DND-41 (cell line): ENCODE measurements at regions not wholly inside any gene's neighbourhood (a gene's known extent, or its start where the extent isn't known, plus 50 kb on each side); places are given as distances from the start of the nearest gene placed in this dataset.

Source experiments
- ATAC-seq: fragments of 200-7000 bp; cut with Tn5 transposase; 3 replicates; pipeline ENCODE4 v1.9.1; 2021; ENCODE audit warnings: low read depth; ENCODE audit not compliant: insufficient read depth
- DNase-seq: peaks from one replicate; pipeline ENCODE4 v3.0.0-alpha.2; 2020
- H2AFZ ChIP-seq: 2 replicates; pipeline ENCODE4 v1.6.0; 2012; ENCODE audit warnings: low read depth, low read length
- H3K27ac ChIP-seq: 2 replicates; pipeline ENCODE4 v1.5.1; 2012; ENCODE audit warnings: low read length, inconsistent platforms
- H3K27me3 ChIP-seq: fragments of 200-600 bp; sonication (generic); 2 replicates; pipeline ENCODE4 v1.6.0; 2012; ENCODE audit warnings: low read length, mild to moderate bottlenecking, inconsistent platforms; ENCODE audit not compliant: insufficient read depth, poor library complexity
- H3K36me3 ChIP-seq: 2 replicates; pipeline ENCODE4 v1.5.1; 2012; ENCODE audit warnings: low read length, inconsistent platforms; ENCODE audit not compliant: insufficient read depth
- H3K4me1 ChIP-seq: 2 replicates; pipeline ENCODE4 v1.5.1; 2012; ENCODE audit warnings: mild to moderate bottlenecking, low read length; ENCODE audit not compliant: insufficient read depth
- H3K4me2 ChIP-seq: 2 replicates; pipeline ENCODE4 v1.6.0; 2012; ENCODE audit warnings: mild to moderate bottlenecking, moderate library complexity, low read length, inconsistent platforms; ENCODE audit not compliant: insufficient read depth
- H3K4me3 ChIP-seq, 2 experiments: fragments of 200-600 bp in 1 of 2; shearing (Covaris generic) in 1 of 2; 2 replicates each; pipeline ENCODE4 v1.5.1; 2012 to 2016; ENCODE audit warnings: inconsistent platforms in 2 of 2, low read length in 2 of 2, mild to moderate bottlenecking in 2 of 2, low read depth in 1 of 2, moderate library complexity in 1 of 2
- H3K79me2 ChIP-seq: 2 replicates; pipeline ENCODE4 v1.6.0; 2012; ENCODE audit warnings: low read length, inconsistent platforms; ENCODE audit not compliant: insufficient read depth
- H3K9ac ChIP-seq: 2 replicates; pipeline ENCODE4 v1.6.0; 2012; ENCODE audit warnings: low read depth, mild to moderate bottlenecking, inconsistent platforms, low read length, moderate library complexity
- H3K9me3 ChIP-seq: 2 replicates; pipeline ENCODE4 v1.5.1; 2012; ENCODE audit warnings: low read length, moderate library complexity, mild to moderate bottlenecking, inconsistent platforms; ENCODE audit not compliant: insufficient read depth, severe bottlenecking
- H4K20me1 ChIP-seq: 2 replicates; pipeline ENCODE4 v1.6.0; 2012; ENCODE audit warnings: low read length; ENCODE audit not compliant: insufficient read depth
- EZH2 ChIP-seq: IDR thresholded peaks from 3 replicates; pipeline ENCODE4 v1.6.1; 2012; ENCODE audit warnings: borderline replicate concordance, low read depth, mild to moderate bottlenecking, moderate library complexity, low read length, inconsistent platforms; ENCODE audit not compliant: severe bottlenecking
- TF ChIP-seq, protein P1 (sequence below): IDR thresholded peaks from 2 replicates; pipeline ENCODE4 v1.5.1; 2012; ENCODE audit warnings: borderline replicate concordance, low read length, moderate library complexity, mild to moderate bottlenecking; ENCODE audit not compliant: poor library complexity, severe bottlenecking; ENCODE audit errors: extremely low read depth

DNA sequence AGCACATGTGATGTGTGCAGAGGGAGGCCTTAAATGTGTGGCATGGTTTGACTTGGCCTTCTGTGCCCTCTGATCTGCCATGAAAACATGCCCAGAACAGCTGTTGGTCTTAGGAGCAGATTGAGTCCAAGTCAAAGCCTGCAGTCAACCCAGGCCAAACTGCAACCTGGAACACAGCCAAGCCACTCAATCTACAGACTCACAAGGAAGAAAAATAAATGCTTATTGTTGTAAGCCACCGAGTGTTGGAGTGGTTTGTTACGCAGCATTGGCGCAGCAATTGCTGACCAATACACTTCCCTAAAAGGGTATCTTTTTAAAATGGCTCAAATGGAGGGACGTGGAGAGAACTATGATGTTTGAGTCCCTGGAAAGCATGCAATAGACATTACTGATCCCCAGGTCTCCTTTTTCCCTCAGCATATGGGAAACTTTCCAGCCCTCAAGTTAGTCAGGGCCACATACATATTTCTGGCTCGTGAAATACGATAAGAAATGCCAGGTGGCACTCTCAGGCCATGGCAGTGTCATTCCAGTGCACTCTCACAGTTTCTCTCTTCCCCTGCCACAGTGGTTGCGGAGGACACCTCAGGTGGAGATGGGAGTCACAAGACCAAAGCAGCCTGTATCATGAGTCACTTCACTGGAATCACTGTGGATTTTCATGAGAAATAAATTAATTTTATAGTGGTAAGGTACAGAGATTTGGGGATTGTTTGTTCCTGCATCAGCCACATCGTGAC, 168.0 kb upstream of the ZNF618 start:
- H4K20me1 ChIP-seq, result no peaks in the 10 kb centered on the region
- no peaks in the 10 kb centered on the region for H3K27me3 ChIP-seq
- H3K4me3 ChIP-seq, result no peak overlapping the region
- ATAC-seq, result no peak
- no peak overlapping the region for H3K4me2 ChIP-seq
- H3K9ac ChIP-seq, result no peak overlapping the region
- H3K79me2 ChIP-seq, result no peaks in the 10 kb centered on the region
- no peak for TF ChIP-seq EZH2
- TF ChIP-seq, protein P1, sequence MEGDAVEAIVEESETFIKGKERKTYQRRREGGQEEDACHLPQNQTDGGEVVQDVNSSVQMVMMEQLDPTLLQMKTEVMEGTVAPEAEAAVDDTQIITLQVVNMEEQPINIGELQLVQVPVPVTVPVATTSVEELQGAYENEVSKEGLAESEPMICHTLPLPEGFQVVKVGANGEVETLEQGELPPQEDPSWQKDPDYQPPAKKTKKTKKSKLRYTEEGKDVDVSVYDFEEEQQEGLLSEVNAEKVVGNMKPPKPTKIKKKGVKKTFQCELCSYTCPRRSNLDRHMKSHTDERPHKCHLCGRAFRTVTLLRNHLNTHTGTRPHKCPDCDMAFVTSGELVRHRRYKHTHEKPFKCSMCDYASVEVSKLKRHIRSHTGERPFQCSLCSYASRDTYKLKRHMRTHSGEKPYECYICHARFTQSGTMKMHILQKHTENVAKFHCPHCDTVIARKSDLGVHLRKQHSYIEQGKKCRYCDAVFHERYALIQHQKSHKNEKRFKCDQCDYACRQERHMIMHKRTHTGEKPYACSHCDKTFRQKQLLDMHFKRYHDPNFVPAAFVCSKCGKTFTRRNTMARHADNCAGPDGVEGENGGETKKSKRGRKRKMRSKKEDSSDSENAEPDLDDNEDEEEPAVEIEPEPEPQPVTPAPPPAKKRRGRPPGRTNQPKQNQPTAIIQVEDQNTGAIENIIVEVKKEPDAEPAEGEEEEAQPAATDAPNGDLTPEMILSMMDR, result no peak
- no peak overlapping the region for H2AFZ ChIP-seq
- H3K4me1 ChIP-seq, result no peaks in the 10 kb centered on the region
- H3K9me3 ChIP-seq, result no peaks in the 10 kb centered on the region
- no peaks in the 10 kb centered on the region for H3K36me3 ChIP-seq
- no peak for DNase-seq
- no peak overlapping the region for H3K27ac ChIP-seq

DNA sequence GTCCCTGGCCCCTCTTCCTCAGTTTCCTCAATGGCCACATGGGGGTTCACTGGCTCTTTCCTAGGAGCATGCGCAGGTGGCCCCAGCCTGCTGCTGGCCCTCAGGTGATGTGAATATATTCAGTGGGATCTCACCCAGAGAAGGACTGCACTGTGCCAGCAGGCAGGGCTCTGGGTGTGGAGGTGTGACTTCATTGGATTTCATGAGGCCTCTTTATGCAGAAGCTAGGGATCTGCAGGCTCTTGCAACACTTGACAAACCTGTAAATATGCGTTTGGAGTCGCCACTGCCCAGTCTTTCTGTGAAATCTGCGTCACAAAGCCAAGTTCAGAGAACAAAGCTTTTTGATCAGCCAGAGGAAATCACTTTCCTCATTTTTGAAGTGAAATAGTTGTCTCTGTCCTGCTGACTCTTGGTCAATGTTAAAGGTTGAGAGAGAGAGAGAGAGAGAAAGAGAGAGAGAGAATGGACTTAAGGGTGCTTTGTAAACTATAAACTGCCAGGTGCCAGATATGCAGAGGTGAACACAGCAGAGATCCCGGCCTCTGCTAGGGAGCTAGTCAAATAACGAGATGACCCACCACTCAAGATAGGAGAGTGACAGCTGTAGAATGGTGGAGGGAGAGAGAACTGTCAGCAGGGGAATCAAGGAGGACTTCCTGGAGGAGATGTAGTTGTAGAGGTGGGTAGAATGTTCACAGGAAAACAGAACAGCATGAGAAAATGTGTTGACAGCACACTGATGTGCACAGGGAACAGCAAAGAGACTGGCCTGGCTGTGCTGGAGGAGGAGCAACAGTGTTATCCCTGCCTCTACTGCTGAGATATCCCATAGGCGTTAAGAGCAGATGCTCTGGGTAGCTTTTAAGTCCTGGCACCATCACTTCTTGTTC, 167.0 kb upstream of the ZNF618 start:
- Histone ChIP-seq H3K27me3 (no peaks in the 10 kb centered on the region), H3K36me3 (no peaks in the 10 kb centered on the region), H3K79me2 (no peaks in the 10 kb centered on the region), H3K4me3 (no peak overlapping the region), H3K4me2 (no peak overlapping the region), H4K20me1 (no peaks in the 10 kb centered on the region), H3K4me1 (no peaks in the 10 kb centered on the region), H3K9me3 (no peaks in the 10 kb centered on the region), H3K9ac (no peak overlapping the region), H3K27ac (no peak overlapping the region), H2AFZ (no peak overlapping the region)
- ATAC-seq, result no peak
- no peak for DNase-seq
- TF ChIP-seq, protein P1, result no peak
- no peak for TF ChIP-seq EZH2

DNA sequence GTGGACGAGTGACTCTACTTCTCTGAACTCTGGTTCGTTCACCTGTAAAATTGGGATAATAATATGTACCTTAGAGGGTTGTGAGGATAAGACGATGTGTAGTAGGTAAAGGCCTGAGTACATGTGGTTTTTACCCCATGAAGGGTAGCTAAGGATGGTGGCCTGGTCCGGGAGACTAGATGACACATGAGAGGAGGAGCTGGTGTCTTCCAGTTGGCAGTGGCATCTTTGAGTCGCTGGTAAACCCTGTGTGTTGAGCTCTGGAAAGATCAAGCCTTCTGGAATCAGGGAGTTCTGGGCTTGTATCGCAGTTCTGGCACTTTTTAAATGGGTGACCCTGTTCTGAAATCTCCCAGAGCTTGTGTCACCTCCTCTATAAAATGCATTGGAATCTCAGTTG, 166.4 kb upstream of the ZNF618 start:
- TF ChIP-seq, protein P1, result no peak
- no peak for TF ChIP-seq EZH2
- Histone ChIP-seq H3K4me2 (no peak overlapping the region), H4K20me1 (no peaks in the 10 kb centered on the region), H2AFZ (no peak overlapping the region), H3K36me3 (no peaks in the 10 kb centered on the region), H3K27me3 (no peaks in the 10 kb centered on the region), H3K9ac (no peak overlapping the region), H3K79me2 (no peaks in the 10 kb centered on the region), H3K27ac (no peak overlapping the region), H3K9me3 (no peaks in the 10 kb centered on the region), H3K4me1 (no peaks in the 10 kb centered on the region), H3K4me3 (no peak overlapping the region)
- no peak for DNase-seq
- no peak for ATAC-seq
